ENCODE measurements at regions not wholly inside any gene's neighbourhood (a gene's known extent, or its start where the extent isn't known, plus 50 kb on each side); places are given as distances from the start of the nearest gene placed in this dataset.

GRCh38 chr14:25846246-25846645 is 751.6 kb downstream of the NOVA1 start:
- Histone ChIP-seq H3K9me3 (no peaks in the 10 kb centered on the region), H3K27me3 (no peaks in the 10 kb centered on the region), H3K36me3 (no peaks in the 10 kb centered on the region), H3K27ac (no peak overlapping the region), H3K4me3 (no peak overlapping the region), H3K4me1 (no peaks in the 10 kb centered on the region)
- intact Hi-C loops (cut with DNase I; ENCODE audit: low total_unique reads), result no loop called here
- no peak for DNase-seq
- TF ChIP-seq CTCF (IDR thresholded peaks at IDR 0.05), result no peak

- intact Hi-C loops (cut with DNase I; ENCODE audit: low total_unique reads), result no loop called here
- Histone ChIP-seq H3K9me3 (no peaks in the 10 kb centered on the region), H3K27me3 (no peaks in the 10 kb centered on the region), H3K4me1 (no peaks in the 10 kb centered on the region), H3K4me3 (no peak overlapping the region), H3K27ac (no peak overlapping the region), H3K36me3 (no peaks in the 10 kb centered on the region)
- no peak for TF ChIP-seq CTCF (IDR thresholded peaks at IDR 0.05)
- DNase-seq, result no peak
Observed at GRCh38 chr14:25843481-25844470, 754.1 kb downstream of the NOVA1 start.

GRCh38 chr14:25841226-25841625 is 756.6 kb downstream of the NOVA1 start:
- Histone ChIP-seq H3K4me3 (no peak overlapping the region), H3K27ac (no peak overlapping the region), H3K9me3 (no peaks in the 10 kb centered on the region), H3K27me3 (no peaks in the 10 kb centered on the region), H3K36me3 (no peaks in the 10 kb centered on the region), H3K4me1 (no peaks in the 10 kb centered on the region)
- intact Hi-C loops (cut with DNase I; ENCODE audit: low total_unique reads), result no loop called here
- no peak for TF ChIP-seq CTCF (IDR thresholded peaks at IDR 0.05)
- DNase-seq, result no peak

- no peak for TF ChIP-seq CTCF (IDR thresholded peaks at IDR 0.05)
- Histone ChIP-seq H3K36me3 (no peaks in the 10 kb centered on the region), H3K4me1 (no peaks in the 10 kb centered on the region), H3K27ac (no peak overlapping the region), H3K4me3 (no peak overlapping the region), H3K9me3 (no peaks in the 10 kb centered on the region), H3K27me3 (no peaks in the 10 kb centered on the region)
- intact Hi-C loops (cut with DNase I; ENCODE audit: low total_unique reads), result no loop called here
- DNase-seq, result no peak
Observed at GRCh38 chr14:25837551-25837965, 760.3 kb downstream of the NOVA1 start.

- DNase-seq, result no peak
- H3K9me3 ChIP-seq, result no peaks in the 10 kb centered on the region
- no peaks in the 10 kb centered on the region for H3K27me3 ChIP-seq
- TF ChIP-seq CTCF (IDR thresholded peaks at IDR 0.05), result no peak
- H3K4me1 ChIP-seq, result no peaks in the 10 kb centered on the region
- no peak overlapping the region for H3K4me3 ChIP-seq
- H3K36me3 ChIP-seq, result no peaks in the 10 kb centered on the region
- intact Hi-C loops (cut with DNase I; ENCODE audit: low total_unique reads), result no loop called here
- no peak overlapping the region for H3K27ac ChIP-seq
Observed at GRCh38 chr14:25836636-25837035, 761.2 kb downstream of the NOVA1 start.

Measured in tibial artery (tissue), 4 donors.